PC-9 (cell line): ENCODE measurements at regions not wholly inside any gene's neighbourhood (a gene's known extent, or its start where the extent isn't known, plus 50 kb on each side); places are given as distances from the start of the nearest gene placed in this dataset.

Experiments used
- BruUV-seq: library from RNA; stranded (reverse); fragments of 400-500 nt; replicated peaks from 2 replicates; lab custom pipeline; 2021; lab: Mats Ljungman, UMichigan
- CTCF ChIA-PET: fragments of 300-600 bp; sonication (Branson Sonifier 250); formaldehyde crosslinking; loops from one replicate; lab custom pipeline; 2022; ENCODE audit warnings: antibody characterized with exemption; lab: Charles Lee
- POLR2A ChIA-PET: fragments of 300-600 bp; sonication (Branson Sonifier 250); formaldehyde crosslinking; loops from one replicate; lab custom pipeline; 2022; ENCODE audit warnings: antibody characterized with exemption; ENCODE audit not compliant: unreplicated experiment; lab: Charles Lee
- DNase-seq, 2 experiments: peaks; one replicate each; pipeline versions ENCODE4 v3.0.0 to v3.0.0-alpha.2; 2015 to 2022; ENCODE audit warnings: mixed read lengths in 1 of 2
- H2AFZ ChIP-seq: fragments of 200-600 bp; sonication (generic); 2 replicates; pipeline ENCODE4 v1.8.1; 2017; ENCODE audit warnings: antibody characterized with exemption
- H3F3A ChIP-seq: fragments of 200-600 bp; sonication (generic); 2 replicates; pipeline ENCODE4 v1.8.1; 2017; ENCODE audit warnings: antibody characterized with exemption, mild to moderate bottlenecking, low read depth; ENCODE audit not compliant: insufficient read depth
- H3K27ac ChIP-seq: fragments of 200-600 bp; sonication (generic); 2 replicates; pipeline ENCODE4 v1.6.1; 2016; ENCODE audit warnings: mixed run types
- H3K27me3 ChIP-seq: fragments of 200-600 bp; sonication (generic); 2 replicates; pipeline ENCODE4 v1.6.1; 2016; ENCODE audit warnings: low read depth, mixed run types; ENCODE audit not compliant: insufficient read depth
- H3K36me3 ChIP-seq: fragments of 200-600 bp; sonication (generic); 2 replicates; pipeline ENCODE4 v1.6.1; 2016; ENCODE audit warnings: low read depth, mixed run types
- H3K4me1 ChIP-seq: fragments of 200-600 bp; sonication (generic); replicated peaks from 2 replicates; pipeline ENCODE4 v1.6.1; 2016; ENCODE audit warnings: mixed run types; ENCODE audit not compliant: insufficient read depth
- H3K4me2 ChIP-seq: fragments of 200-600 bp; sonication (generic); 2 replicates; pipeline ENCODE4 v1.6.1; 2017; ENCODE audit warnings: mixed run types
- H3K4me3 ChIP-seq: fragments of 200-600 bp; sonication (generic); 2 replicates; pipeline ENCODE4 v1.6.1; 2016; ENCODE audit warnings: mixed run types
- H3K79me2 ChIP-seq: fragments of 200-600 bp; sonication (generic); 2 replicates; pipeline ENCODE4 v1.6.1; 2017; ENCODE audit warnings: low read depth, mixed run types
- H3K9me2 ChIP-seq: fragments of 200-600 bp; sonication (generic); 2 replicates; pipeline ENCODE4 v1.8.1; 2017; ENCODE audit warnings: mild to moderate bottlenecking; ENCODE audit not compliant: insufficient read depth
- H3K9me3 ChIP-seq: fragments of 200-600 bp; sonication (generic); 2 replicates; pipeline ENCODE4 v1.8.1; 2016; ENCODE audit warnings: low read depth; ENCODE audit not compliant: insufficient read depth
- H4K20me1 ChIP-seq: fragments of 200-600 bp; sonication (generic); 2 replicates; pipeline ENCODE4 v1.8.1; 2017; ENCODE audit not compliant: insufficient read depth
- EZH2 ChIP-seq: fragments of 200-600 bp; sonication (generic); IDR thresholded peaks from 2 replicates; pipeline ENCODE4 v1.8.0; 2017; ENCODE audit warnings: antibody characterized with exemption, low read depth
- intact Hi-C: fragments of 100-400 bp; cut with micrococcal nuclease; formaldehyde crosslinking; loops from one replicate; pipeline ENCODE4 v1.10.0; 2022; ENCODE audit not compliant: unreplicated experiment
- TF ChIP-seq, protein P1 (sequence below): fragments of 200-600 bp; sonication (generic); conservative IDR thresholded peaks from 2 replicates; pipeline ENCODE4 v1.6.1; 2017; ENCODE audit warnings: mixed run types, antibody characterized with exemption, mild to moderate bottlenecking, moderate library complexity

DNA sequence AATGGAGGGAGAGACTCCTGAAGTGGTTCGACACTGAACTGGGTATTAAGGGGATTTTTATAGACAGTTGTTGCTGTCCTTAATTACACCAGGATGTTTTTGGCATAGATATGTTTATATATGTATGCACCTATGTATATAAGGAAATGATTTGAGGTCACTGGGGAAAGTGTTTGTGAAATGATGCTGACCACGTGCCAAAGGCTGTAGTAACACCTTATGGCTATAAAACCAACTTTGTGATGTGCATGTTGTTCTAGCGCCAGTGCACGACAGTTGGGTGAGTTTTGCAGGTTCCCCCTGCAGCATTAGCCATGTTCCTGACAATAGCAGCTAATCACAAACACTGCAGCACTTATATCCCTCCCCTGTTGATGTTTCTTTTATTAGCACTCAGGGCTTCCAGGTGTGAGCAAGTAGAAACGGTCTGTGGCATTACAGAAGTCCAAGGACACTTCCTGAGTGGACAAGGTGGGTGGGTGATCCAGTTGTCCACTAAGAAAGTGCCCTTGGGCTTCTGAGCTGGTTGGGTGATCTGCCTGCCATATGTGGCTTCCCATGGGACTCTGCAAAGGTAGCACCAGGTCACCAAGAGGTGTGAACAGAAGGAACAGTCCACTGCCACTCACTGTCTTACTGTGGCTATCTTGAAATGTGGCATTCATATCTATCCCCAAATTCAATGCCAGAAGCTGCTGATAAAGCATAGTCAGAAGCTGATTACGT lies 63.0 kb upstream of the RBM24 start:
- no peaks in the 10 kb centered on the region for H3K4me1 ChIP-seq
- H3F3A ChIP-seq = no peaks in the 10 kb centered on the region

DNA sequence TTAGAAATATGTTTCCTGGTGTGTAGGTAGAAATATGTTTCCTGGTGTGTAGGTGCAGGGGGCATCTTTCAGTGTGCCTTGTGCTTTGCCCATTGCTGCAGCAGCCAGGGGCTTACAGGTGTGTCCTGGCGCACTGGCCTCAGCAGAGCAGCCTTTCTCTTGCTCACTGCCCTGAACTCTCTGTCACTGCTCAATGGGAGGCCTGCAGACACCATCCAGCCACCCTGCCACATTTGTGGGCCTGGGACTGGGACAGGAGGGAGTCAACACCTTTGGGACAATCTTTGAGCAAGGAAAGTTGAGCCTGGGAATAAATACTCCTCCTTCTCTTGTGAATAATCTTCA lies 62.4 kb upstream of the RBM24 start:
- BruUV-seq = no TSS peak
- intact Hi-C loops = no loop called here
- H3K27me3 ChIP-seq = no peaks in the 10 kb centered on the region
- H3K4me1 ChIP-seq = no peaks in the 10 kb centered on the region
- DNase-seq = no peak
- CTCF ChIA-PET = no interaction called here
- no peak overlapping the region for H2AFZ ChIP-seq
- POLR2A ChIA-PET = no interaction called here
- H3K27ac ChIP-seq = no peak overlapping the region
- no peaks in the 10 kb centered on the region for H3K9me3 ChIP-seq
- no peak overlapping the region for H3K4me2 ChIP-seq
- TF ChIP-seq, protein P1, sequence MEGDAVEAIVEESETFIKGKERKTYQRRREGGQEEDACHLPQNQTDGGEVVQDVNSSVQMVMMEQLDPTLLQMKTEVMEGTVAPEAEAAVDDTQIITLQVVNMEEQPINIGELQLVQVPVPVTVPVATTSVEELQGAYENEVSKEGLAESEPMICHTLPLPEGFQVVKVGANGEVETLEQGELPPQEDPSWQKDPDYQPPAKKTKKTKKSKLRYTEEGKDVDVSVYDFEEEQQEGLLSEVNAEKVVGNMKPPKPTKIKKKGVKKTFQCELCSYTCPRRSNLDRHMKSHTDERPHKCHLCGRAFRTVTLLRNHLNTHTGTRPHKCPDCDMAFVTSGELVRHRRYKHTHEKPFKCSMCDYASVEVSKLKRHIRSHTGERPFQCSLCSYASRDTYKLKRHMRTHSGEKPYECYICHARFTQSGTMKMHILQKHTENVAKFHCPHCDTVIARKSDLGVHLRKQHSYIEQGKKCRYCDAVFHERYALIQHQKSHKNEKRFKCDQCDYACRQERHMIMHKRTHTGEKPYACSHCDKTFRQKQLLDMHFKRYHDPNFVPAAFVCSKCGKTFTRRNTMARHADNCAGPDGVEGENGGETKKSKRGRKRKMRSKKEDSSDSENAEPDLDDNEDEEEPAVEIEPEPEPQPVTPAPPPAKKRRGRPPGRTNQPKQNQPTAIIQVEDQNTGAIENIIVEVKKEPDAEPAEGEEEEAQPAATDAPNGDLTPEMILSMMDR = no peak
- TF ChIP-seq EZH2 = no peak
- no peaks in the 10 kb centered on the region for H4K20me1 ChIP-seq
- H3K36me3 ChIP-seq = no peaks in the 10 kb centered on the region
- H3K79me2 ChIP-seq = no peaks in the 10 kb centered on the region
- no peaks in the 10 kb centered on the region for H3K9me2 ChIP-seq
- no peak overlapping the region for H3K4me3 ChIP-seq
- no peaks in the 10 kb centered on the region for H3F3A ChIP-seq

More for the DNA sequence above, 63.0 kb upstream of the RBM24 start:
- no peak overlapping the region for H3K4me2 ChIP-seq
- H3K9me2 ChIP-seq = no peaks in the 10 kb centered on the region
- no peak overlapping the region for H2AFZ ChIP-seq
- no peaks in the 10 kb centered on the region for H3K79me2 ChIP-seq
- H3K9me3 ChIP-seq = no peaks in the 10 kb centered on the region
- BruUV-seq = no TSS peak
- H3K4me3 ChIP-seq = no peak overlapping the region
- H4K20me1 ChIP-seq = no peaks in the 10 kb centered on the region
- H3K27ac ChIP-seq = no peak overlapping the region
- no peak for TF ChIP-seq EZH2
- TF ChIP-seq, protein P1 = no peak
- H3K36me3 ChIP-seq = no peaks in the 10 kb centered on the region
- DNase-seq = no peak
- H3K27me3 ChIP-seq = no peaks in the 10 kb centered on the region
- ChIA-PET POLR2A (no interaction called here), CTCF (no interaction called here)
- intact Hi-C loops = no loop called here

DNA sequence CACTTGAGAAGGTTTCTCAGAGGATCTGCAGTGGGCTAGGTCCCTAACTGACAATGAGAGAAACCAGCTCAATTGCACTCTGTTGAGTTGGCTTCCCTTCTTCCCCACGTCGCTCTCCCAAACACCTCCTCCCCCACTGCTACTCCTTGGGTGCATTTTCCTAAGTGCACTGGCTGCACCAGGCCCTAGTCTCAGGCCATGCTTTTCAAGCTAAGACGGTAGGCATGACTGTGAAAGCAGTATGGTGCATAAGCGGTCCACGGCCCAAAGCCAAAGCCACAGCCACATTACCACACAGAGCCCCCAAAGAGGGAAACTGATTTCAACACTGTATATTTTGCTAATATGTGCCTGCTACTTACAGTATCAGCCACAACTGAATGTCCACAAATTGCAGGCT lies 62.1 kb upstream of the RBM24 start:
- H2AFZ ChIP-seq = no peak overlapping the region
- no peak overlapping the region for H3K27ac ChIP-seq
- H3K4me1 ChIP-seq = no peaks in the 10 kb centered on the region
- H3K79me2 ChIP-seq = no peaks in the 10 kb centered on the region
- no TSS peak for BruUV-seq
- H4K20me1 ChIP-seq = no peaks in the 10 kb centered on the region
- H3K4me3 ChIP-seq = no peak overlapping the region
- no peak overlapping the region for H3K4me2 ChIP-seq
- H3K9me2 ChIP-seq = no peaks in the 10 kb centered on the region
- ChIA-PET POLR2A (no interaction called here), CTCF (no interaction called here)
- no peaks in the 10 kb centered on the region for H3K36me3 ChIP-seq
- no peak for TF ChIP-seq EZH2
- TF ChIP-seq, protein P1 = no peak
- H3F3A ChIP-seq = no peaks in the 10 kb centered on the region
- intact Hi-C loops = no loop called here
- no peaks in the 10 kb centered on the region for H3K9me3 ChIP-seq
- DNase-seq = no peak
- H3K27me3 ChIP-seq = no peaks in the 10 kb centered on the region
